IPS-18a (cell line): ENCODE measurements at regions not wholly inside any gene's neighbourhood (a gene's known extent, or its start where the extent isn't known, plus 50 kb on each side); places are given as distances from the start of the nearest gene placed in this dataset.
"Not testable (repeated sequence)": the region's sequence is repeated elsewhere in the genome, so short reads cannot be mapped to it uniquely, and the experiment has no call there.

ENCODE experiments used
- H3K27ac ChIP-seq: one replicate; pipeline ENCODE4 v1.5.1; 2013; ENCODE audit warnings: low read length
- H3K27me3 ChIP-seq: one replicate; pipeline ENCODE4 v1.6.1; 2013; ENCODE audit warnings: mild to moderate bottlenecking, low read length; ENCODE audit not compliant: control insufficient read depth, insufficient read depth
- H3K36me3 ChIP-seq: one replicate; pipeline ENCODE4 v1.6.1; 2013; ENCODE audit warnings: low read depth, low read length; ENCODE audit not compliant: control insufficient read depth
- H3K4me1 ChIP-seq: one replicate; pipeline ENCODE4 v1.6.1; 2013; ENCODE audit warnings: low read depth, low read length; ENCODE audit not compliant: control insufficient read depth
- H3K4me3 ChIP-seq: one replicate; pipeline ENCODE4 v1.5.1; 2013; ENCODE audit warnings: low read length
- H3K9ac ChIP-seq: one replicate; pipeline ENCODE4 v1.6.1; 2013; ENCODE audit warnings: mild to moderate bottlenecking, low read length, moderate library complexity
- H3K9me3 ChIP-seq: one replicate; pipeline ENCODE4 v1.6.1; 2013; ENCODE audit warnings: low read depth, low read length; ENCODE audit not compliant: control insufficient read depth

DNA sequence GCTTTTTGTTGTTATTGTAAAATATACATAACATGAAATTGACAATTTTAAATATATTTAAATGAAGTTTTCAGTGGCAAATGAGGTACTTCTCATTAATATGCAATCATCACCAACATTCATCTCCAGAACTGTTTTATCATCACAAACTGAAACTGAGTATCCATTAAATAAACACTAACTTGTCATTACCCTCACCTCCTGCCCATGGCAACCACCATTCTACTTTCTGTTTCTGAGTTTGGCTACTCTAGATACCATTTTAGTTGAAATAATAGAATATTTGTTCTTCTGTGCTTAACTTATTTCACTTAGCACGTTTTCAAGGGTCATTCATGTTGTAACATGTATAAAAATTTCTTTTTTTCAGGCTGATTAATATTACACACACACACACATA is 834.3 kb downstream of the PLOD2 start:
- no peak overlapping the region for H3K9ac ChIP-seq
- H3K4me1 ChIP-seq, result no peaks in the 10 kb centered on the region
- no peaks in the 10 kb centered on the region for H3K9me3 ChIP-seq
- H3K27me3 ChIP-seq, result no peaks in the 10 kb centered on the region
- no peak overlapping the region for H3K27ac ChIP-seq
- H3K36me3 ChIP-seq, result no peaks in the 10 kb centered on the region
- no peak overlapping the region for H3K4me3 ChIP-seq

GRCh38 chr3:145333427-145333826 is 827.6 kb downstream of the PLOD2 start:
- H3K4me3 ChIP-seq, H3K27me3 ChIP-seq, H3K9ac ChIP-seq, H3K4me1 ChIP-seq, H3K36me3 ChIP-seq, H3K27ac ChIP-seq, H3K9me3 ChIP-seq: not testable (repeated sequence)

- Histone ChIP-seq H3K4me3 (no peak overlapping the region), H3K9me3 (no peaks in the 10 kb centered on the region), H3K27me3 (no peaks in the 10 kb centered on the region), H3K27ac (no peak overlapping the region), H3K36me3 (no peaks in the 10 kb centered on the region), H3K9ac (no peak overlapping the region), H3K4me1 (no peaks in the 10 kb centered on the region)
Measured at GRCh38 chr3:145333931-145334330, 827.1 kb downstream of the PLOD2 start.

- H3K9ac ChIP-seq, result no peak overlapping the region
Measured at GRCh38 chr3:145355206-145355605, 805.8 kb downstream of the PLOD2 start.

GRCh38 chr3:145357453-145357852 is 803.5 kb downstream of the PLOD2 start:
- H3K4me3 ChIP-seq, result no peak overlapping the region
- H3K27ac ChIP-seq, result no peak overlapping the region
- no peaks in the 10 kb centered on the region for H3K27me3 ChIP-seq
- no peaks in the 10 kb centered on the region for H3K4me1 ChIP-seq
- H3K36me3 ChIP-seq, result no peaks in the 10 kb centered on the region
- H3K9ac ChIP-seq, result no peak overlapping the region
- peaks cover 28% of the 10 kb centered on the region for H3K9me3 ChIP-seq

More at GRCh38 chr3:145355206-145355605, 805.8 kb downstream of the PLOD2 start:
- Histone ChIP-seq H3K27me3 (no peaks in the 10 kb centered on the region), H3K4me3 (no peak overlapping the region), H3K4me1 (no peaks in the 10 kb centered on the region), H3K9me3 (peaks cover 28% of the 10 kb centered on the region), H3K27ac (no peak overlapping the region), H3K36me3 (no peaks in the 10 kb centered on the region)

- no peak overlapping the region for H3K9ac ChIP-seq
- no peaks in the 10 kb centered on the region for H3K36me3 ChIP-seq
- H3K4me1 ChIP-seq, result no peaks in the 10 kb centered on the region
- no peaks in the 10 kb centered on the region for H3K27me3 ChIP-seq
- H3K4me3 ChIP-seq, result no peak overlapping the region
- H3K9me3 ChIP-seq, result peaks cover 22% of the 10 kb centered on the region
- H3K27ac ChIP-seq, result no peak overlapping the region
Measured at GRCh38 chr3:145359040-145359439, 801.9 kb downstream of the PLOD2 start.

DNA sequence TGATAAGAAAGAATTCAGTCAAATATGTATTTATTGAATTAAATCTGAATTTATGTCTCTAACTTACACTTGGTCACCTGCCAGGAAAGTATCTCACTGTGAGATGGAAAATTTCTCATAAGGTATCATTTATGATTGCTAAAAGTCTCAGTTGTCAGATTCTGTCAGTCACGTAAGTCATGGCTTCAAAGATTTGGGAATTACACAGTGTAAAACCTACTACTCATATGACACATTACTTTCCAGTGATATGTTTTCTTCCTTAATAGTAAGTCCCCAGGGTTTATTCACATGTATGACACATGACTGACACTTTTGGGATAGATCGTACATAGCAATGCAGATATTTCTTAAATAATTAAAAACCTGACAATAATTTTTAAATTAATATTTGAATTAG is 792.2 kb downstream of the PLOD2 start:
- no peaks in the 10 kb centered on the region for H3K36me3 ChIP-seq
- H3K4me3 ChIP-seq, result no peak overlapping the region
- no peak overlapping the region for H3K27ac ChIP-seq
- no peaks in the 10 kb centered on the region for H3K4me1 ChIP-seq
- H3K9me3 ChIP-seq, result no peaks in the 10 kb centered on the region
- H3K9ac ChIP-seq, result no peak overlapping the region
- H3K27me3 ChIP-seq, result no peaks in the 10 kb centered on the region

GRCh38 chr3:145370870-145371269 is 790.1 kb downstream of the PLOD2 start:
- H3K4me1 ChIP-seq, result no peaks in the 10 kb centered on the region
- H3K9me3 ChIP-seq, result no peaks in the 10 kb centered on the region
- no peak overlapping the region for H3K4me3 ChIP-seq
- H3K9ac ChIP-seq, result no peak overlapping the region
- no peak overlapping the region for H3K27ac ChIP-seq
- no peaks in the 10 kb centered on the region for H3K36me3 ChIP-seq
- no peaks in the 10 kb centered on the region for H3K27me3 ChIP-seq

- Histone ChIP-seq H3K9ac (no peak overlapping the region), H3K36me3 (no peaks in the 10 kb centered on the region)
Measured at GRCh38 chr3:145377301-145377700, 783.7 kb downstream of the PLOD2 start.

DNA sequence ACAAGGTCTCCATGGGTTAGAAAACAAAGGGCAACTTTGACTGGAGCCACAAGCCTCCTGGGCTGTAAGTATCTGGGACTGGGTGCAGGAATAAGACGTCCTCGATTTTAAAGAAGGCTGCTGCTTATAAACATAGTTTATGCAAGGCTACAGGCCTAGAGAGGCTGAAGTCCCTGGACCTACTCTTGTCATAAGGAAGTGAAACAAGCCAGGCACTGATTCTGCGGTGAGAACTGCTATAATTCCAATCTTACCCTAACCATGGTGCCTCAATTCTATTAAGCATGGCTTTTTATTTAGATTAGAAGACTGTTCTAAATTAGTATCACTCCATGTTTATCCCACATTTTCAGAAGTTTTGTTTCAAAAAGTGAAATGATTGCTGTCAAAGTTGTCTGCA is 777.6 kb downstream of the PLOD2 start:
- Histone ChIP-seq H3K4me3 (no peak overlapping the region), H3K27me3 (no peaks in the 10 kb centered on the region), H3K36me3 (no peaks in the 10 kb centered on the region), H3K27ac (no peak overlapping the region), H3K9me3 (no peaks in the 10 kb centered on the region), H3K9ac (no peak overlapping the region), H3K4me1 (no peaks in the 10 kb centered on the region)

More at GRCh38 chr3:145377301-145377700, 783.7 kb downstream of the PLOD2 start:
- Histone ChIP-seq H3K27me3 (no peaks in the 10 kb centered on the region), H3K9me3 (no peaks in the 10 kb centered on the region), H3K4me3 (no peak overlapping the region), H3K27ac (no peak overlapping the region), H3K4me1 (no peaks in the 10 kb centered on the region)

- no peaks in the 10 kb centered on the region for H3K9me3 ChIP-seq
- H3K9ac ChIP-seq, result no peak overlapping the region
- no peaks in the 10 kb centered on the region for H3K36me3 ChIP-seq
- H3K4me1 ChIP-seq, result no peaks in the 10 kb centered on the region
- no peaks in the 10 kb centered on the region for H3K27me3 ChIP-seq
- H3K4me3 ChIP-seq, result no peak overlapping the region
- H3K27ac ChIP-seq, result no peak overlapping the region
Measured at GRCh38 chr3:145384307-145384706, 776.7 kb downstream of the PLOD2 start.

- Histone ChIP-seq H3K27ac (no peak overlapping the region), H3K4me3 (no peak overlapping the region), H3K9me3 (no peaks in the 10 kb centered on the region), H3K36me3 (no peaks in the 10 kb centered on the region), H3K27me3 (no peaks in the 10 kb centered on the region), H3K4me1 (no peaks in the 10 kb centered on the region), H3K9ac (no peak overlapping the region)
Measured at GRCh38 chr3:145387211-145387610, 773.8 kb downstream of the PLOD2 start.
